Effector memory CD4-positive, alpha-beta T cell (primary cell): ENCODE measurements at regions not wholly inside any gene's neighbourhood (a gene's known extent, or its start where the extent isn't known, plus 50 kb on each side); places are given as distances from the start of the nearest gene placed in this dataset.

Experiments used
- DNase-seq, 3 donors: peaks; one replicate each; pipeline ENCODE4 v3.0.0-alpha.2; 2020
- H3K27ac ChIP-seq: 2 replicates; pipeline ENCODE4 v1.7.0; 2013; ENCODE audit warnings: mild to moderate bottlenecking, low read length, moderate library complexity; ENCODE audit not compliant: insufficient read depth, poor library complexity, severe bottlenecking
- H3K27me3 ChIP-seq: replicated peaks from 2 replicates; pipeline ENCODE4 v1.7.0; 2013; ENCODE audit warnings: mild to moderate bottlenecking, low read length; ENCODE audit not compliant: insufficient read depth, control insufficient read depth, poor library complexity, severe bottlenecking
- H3K36me3 ChIP-seq: 2 replicates; pipeline ENCODE4 v1.7.0; 2013; ENCODE audit warnings: mild to moderate bottlenecking, low read length, moderate library complexity; ENCODE audit not compliant: control insufficient read depth, insufficient read depth
- H3K4me1 ChIP-seq: 2 replicates; pipeline ENCODE4 v1.7.0; 2013; ENCODE audit warnings: low read length, mild to moderate bottlenecking; ENCODE audit not compliant: control insufficient read depth, insufficient read depth, poor library complexity, severe bottlenecking
- H3K4me3 ChIP-seq: 2 replicates; pipeline ENCODE4 v1.7.0; 2013; ENCODE audit warnings: low read length, low read depth, mild to moderate bottlenecking; ENCODE audit not compliant: insufficient read depth, poor library complexity, severe bottlenecking
- H3K9me3 ChIP-seq: 2 replicates; pipeline ENCODE4 v1.7.0; 2013; ENCODE audit warnings: mild to moderate bottlenecking, low read length, moderate library complexity; ENCODE audit not compliant: control insufficient read depth

DNA sequence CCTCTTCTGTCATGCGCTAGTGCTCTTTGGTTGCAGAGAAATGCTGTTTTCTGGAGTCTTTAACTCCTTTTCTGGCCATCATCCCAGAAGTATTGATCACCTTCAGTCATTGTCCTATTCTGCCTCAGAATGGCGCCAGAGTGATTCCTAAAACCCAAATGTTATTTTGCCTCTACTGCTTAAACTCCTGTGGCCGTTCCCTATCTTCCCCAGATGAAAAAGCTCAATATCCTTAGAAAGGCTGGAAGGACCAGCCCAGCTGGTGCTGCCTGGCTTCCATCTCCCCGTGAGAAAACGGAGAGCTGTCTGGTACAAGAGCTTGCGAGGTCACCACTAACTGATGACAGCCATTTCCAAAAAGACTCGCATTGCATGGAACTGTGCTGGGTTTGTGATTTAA, 179.1 kb downstream of the RBM26 start:
- no peaks in the 10 kb centered on the region for H3K36me3 ChIP-seq
- no peak overlapping the region for H3K27ac ChIP-seq
- H3K27me3 ChIP-seq: no peaks in the 10 kb centered on the region
- no peak for DNase-seq
- H3K4me3 ChIP-seq: no peak overlapping the region
- no peaks in the 10 kb centered on the region for H3K9me3 ChIP-seq
- no peaks in the 10 kb centered on the region for H3K4me1 ChIP-seq

DNA sequence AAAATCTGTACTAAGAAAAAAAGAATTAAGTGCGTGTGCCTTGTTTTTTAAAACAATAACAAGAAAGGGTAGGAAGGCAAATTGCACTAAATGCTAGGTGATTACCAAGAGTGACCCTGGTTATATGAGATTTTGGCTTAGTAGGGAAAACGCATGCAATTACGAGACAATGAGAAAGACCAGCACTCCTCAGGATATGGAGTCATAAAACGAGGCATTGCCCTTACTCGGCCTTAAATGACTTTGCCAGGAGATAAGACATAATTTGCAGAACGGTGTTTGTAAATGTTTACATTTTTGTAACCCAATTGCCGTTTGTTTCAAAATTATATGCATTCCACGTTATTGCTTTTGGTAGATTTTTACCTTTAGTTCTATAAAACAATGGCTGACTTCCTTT, 179.8 kb downstream of the RBM26 start:
- H3K9me3 ChIP-seq: no peaks in the 10 kb centered on the region
- H3K4me1 ChIP-seq: no peaks in the 10 kb centered on the region
- H3K4me3 ChIP-seq: no peak overlapping the region
- no peaks in the 10 kb centered on the region for H3K27me3 ChIP-seq
- H3K36me3 ChIP-seq: no peaks in the 10 kb centered on the region
- DNase-seq: no peak
- H3K27ac ChIP-seq: no peak overlapping the region

DNA sequence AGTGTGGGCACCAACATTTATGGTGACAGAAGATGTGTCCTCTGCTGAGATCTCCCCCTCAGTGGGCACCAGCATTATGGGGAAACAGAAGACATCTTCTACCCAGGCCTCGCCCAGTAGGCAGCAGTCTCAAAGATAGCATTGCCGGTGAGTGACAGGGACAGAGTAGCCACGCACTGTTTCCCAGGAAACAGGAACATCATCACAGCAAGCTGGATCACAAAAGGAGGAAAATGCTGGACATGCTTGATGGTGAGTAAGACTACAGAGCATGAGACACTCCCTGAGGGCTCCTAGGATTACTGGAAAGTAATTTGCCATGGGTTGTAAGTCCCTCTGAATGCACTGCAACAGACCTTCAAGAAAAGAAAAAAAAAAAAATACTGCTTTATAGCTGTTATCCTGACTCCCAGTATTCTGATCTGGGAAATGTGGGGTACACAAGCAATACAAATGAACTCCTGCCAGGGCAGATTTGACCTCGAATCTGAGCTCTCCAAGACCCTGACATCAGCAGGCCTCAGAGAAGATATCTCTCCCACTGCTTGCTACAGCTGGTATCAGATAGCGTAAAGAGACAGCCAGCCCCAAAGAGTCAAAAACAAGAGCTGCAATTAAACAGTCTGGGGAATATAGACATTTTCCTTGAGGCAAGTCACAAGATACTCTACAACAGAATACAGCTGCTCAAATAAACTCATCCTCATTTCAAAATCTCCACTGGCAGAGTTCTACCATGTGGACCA, 180.4 kb downstream of the RBM26 start:
- Histone ChIP-seq H3K4me1 (no peaks in the 10 kb centered on the region), H3K27me3 (no peaks in the 10 kb centered on the region), H3K4me3 (no peak overlapping the region), H3K36me3 (no peaks in the 10 kb centered on the region), H3K9me3 (no peaks in the 10 kb centered on the region), H3K27ac (no peak overlapping the region)
- DNase-seq: no peak

DNA sequence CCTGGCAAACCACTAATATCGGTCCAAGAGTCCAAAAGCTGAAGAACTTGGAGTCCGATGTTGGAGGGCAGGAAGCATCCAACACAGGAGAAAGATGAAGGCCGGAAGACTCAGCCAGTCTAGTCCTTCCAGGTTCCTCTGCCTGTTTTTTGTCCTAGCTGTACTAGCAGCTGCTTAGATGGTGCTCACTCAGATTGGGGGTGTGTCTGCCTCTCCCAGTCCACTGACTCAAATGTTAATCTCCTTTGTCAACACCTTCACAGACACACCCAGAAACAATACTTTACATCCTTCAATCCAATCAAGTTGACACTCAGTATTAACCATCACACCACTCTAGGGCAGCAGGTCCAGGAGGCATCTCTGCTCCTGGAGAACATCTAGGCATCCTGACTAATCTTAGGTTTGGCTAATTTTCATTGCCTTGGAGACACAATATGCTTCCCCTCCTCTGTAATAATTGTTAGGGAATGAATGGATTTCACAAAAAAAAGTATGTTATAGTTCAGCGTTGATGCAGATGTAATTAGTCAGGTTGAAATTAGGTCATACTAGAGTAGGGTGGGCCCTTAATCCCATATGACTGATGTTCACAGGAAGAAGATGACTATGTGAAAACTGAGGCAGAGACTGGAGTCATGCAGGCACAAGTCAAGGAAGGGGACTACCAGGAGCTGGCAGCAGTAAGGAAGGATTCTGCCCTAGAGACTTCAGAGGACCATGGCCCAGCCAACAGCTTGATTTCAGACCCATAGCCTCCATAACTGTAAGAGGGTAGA, 183.4 kb downstream of the RBM26 start:
- no peaks in the 10 kb centered on the region for H3K4me1 ChIP-seq
- no peaks in the 10 kb centered on the region for H3K9me3 ChIP-seq
- no peak for DNase-seq

DNA sequence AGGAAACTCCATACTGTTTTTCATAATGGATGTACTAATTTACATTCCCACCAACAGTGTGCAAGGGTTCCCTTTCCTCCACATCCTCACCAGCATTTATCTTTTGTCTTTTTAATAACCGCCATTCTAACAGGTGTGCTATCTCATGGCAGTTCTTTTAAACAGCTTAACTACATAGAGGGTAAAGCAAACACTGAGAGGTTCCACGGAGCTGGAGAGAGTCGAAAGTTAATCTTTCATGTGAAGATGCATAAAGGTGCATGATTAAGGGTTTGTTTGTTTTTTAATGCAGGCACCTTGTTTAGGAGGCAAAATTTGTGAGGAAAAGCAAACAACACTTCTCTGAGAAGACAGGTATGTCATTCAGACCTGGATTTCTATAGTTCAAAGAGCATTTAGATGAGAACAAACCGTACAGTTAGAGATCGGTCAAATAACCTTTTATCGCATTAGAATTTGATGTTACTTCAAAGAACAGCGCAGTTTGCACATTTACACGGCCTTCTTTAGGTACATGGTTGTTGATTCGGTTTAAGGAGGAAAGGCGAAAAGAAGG, 193.9 kb downstream of the RBM26 start:
- no peaks in the 10 kb centered on the region for H3K9me3 ChIP-seq
- no peaks in the 10 kb centered on the region for H3K4me1 ChIP-seq
- no peak overlapping the region for H3K4me3 ChIP-seq
- DNase-seq: no peak
- no peaks in the 10 kb centered on the region for H3K27me3 ChIP-seq
- no peaks in the 10 kb centered on the region for H3K36me3 ChIP-seq
- no peak overlapping the region for H3K27ac ChIP-seq

More for the DNA sequence above, 183.4 kb downstream of the RBM26 start:
- no peak overlapping the region for H3K27ac ChIP-seq
- H3K27me3 ChIP-seq: no peaks in the 10 kb centered on the region
- H3K36me3 ChIP-seq: no peaks in the 10 kb centered on the region
- H3K4me3 ChIP-seq: no peak overlapping the region

DNA sequence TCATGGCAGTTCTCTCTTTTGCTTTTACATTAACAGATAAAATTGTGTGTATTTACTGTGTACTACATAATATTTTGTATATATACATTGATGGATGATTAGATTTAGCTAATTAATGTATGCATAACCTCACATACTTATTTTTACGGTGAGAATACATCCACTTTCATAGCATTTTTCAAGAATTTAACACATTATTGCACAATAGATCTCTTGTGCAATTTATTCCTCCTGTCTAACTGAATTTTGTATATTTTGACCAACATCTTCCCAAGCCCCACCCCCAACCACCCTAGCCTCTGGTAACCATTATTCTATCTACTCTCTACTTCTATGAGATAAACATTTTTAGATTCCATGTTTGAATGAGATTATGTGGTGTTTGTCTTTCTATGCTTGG, 194.7 kb downstream of the RBM26 start:
- Histone ChIP-seq H3K27me3 (no peaks in the 10 kb centered on the region), H3K4me3 (no peak overlapping the region), H3K27ac (no peak overlapping the region), H3K4me1 (no peaks in the 10 kb centered on the region), H3K36me3 (no peaks in the 10 kb centered on the region), H3K9me3 (no peaks in the 10 kb centered on the region)
- DNase-seq: no peak

DNA sequence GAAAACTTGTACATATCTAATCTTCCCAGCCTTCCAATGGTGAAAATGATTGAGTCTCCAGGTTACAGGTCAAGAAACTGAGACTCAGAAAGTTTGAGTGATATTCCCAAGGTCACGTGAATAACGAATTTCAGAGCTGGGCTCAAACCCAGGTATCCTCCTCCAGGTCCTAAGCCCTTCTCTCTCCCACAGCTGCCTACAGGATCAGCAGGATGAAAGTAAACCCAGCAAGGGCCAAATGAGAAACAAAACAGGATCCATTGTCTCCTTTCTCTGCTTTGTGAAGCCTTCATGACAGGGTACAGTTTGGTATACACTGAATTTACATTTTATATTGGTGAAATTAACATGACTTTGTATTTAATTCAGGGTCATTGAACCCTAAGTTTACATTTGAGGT, 208.1 kb downstream of the RBM26 start:
- Histone ChIP-seq H3K4me3 (no peak overlapping the region), H3K36me3 (no peaks in the 10 kb centered on the region), H3K4me1 (peaks cover 5% of the 10 kb centered on the region), H3K9me3 (no peaks in the 10 kb centered on the region), H3K27me3 (no peaks in the 10 kb centered on the region), H3K27ac (no peak overlapping the region)
- DNase-seq: no peak

DNA sequence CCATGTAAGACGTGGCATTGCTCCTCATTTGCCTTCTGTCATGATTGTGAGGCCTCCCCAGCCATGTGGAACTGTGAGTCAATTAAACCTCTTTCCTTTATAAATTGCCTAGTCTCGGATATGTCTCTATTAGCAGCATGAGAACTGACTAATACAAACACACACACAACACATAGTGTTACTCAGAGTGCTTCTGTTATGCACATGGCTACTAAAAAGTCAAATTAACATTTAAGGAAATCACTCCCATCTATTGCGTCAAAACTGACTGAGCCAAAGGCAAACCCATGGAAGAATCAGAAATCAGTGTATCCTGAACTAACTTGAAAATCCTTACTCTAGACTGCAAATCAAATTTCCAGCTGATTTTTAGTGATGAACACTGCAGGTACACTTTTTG, 209.2 kb downstream of the RBM26 start:
- Histone ChIP-seq H3K36me3 (no peaks in the 10 kb centered on the region), H3K9me3 (no peaks in the 10 kb centered on the region), H3K27me3 (no peaks in the 10 kb centered on the region), H3K4me1 (peaks cover 5% of the 10 kb centered on the region), H3K4me3 (no peak overlapping the region), H3K27ac (no peak overlapping the region)
- DNase-seq: no peak

DNA sequence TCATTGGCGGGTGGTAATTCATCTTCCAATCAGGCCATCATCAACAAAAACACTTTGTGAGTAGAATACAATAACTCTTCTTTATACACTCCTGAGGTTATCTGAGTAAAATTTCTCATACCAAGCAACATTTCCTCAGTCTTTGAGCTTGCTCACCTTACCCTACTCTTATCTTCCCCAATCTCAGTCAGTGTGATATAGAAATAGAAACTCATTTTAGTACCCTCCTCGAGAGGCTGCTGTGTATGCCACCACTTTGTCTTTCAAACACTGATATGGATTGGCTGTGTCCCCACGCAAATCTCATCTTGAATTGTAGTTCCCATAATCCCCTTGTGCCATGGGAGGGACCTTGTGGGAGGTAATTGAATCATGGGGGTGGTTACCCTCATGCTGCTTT, 209.7 kb downstream of the RBM26 start:
- no peak for DNase-seq
- peaks cover 5% of the 10 kb centered on the region for H3K4me1 ChIP-seq

DNA sequence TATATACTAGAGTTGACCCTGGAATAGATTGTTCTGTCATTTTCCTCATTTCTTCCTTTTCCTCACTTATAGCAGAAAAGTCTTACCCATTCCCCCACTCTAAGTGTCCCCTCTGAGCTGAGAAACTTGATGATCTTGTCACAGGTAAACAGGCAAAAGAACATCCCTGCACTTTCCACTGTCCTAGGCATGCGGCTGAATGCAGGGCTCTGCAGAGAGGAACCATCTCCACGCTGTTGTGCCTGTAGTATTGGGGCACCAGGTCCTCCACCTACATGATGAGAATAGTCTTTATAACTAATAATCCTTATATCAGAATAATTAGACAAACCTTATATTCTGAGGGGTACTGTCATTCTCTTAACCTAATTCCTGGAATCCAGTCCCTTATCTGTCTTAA, 211.3 kb downstream of the RBM26 start:
- Histone ChIP-seq H3K4me1 (peaks cover 5% of the 10 kb centered on the region), H3K36me3 (no peaks in the 10 kb centered on the region), H3K27me3 (no peaks in the 10 kb centered on the region), H3K9me3 (no peaks in the 10 kb centered on the region), H3K4me3 (no peak overlapping the region), H3K27ac (no peak overlapping the region)
- DNase-seq: no peak

More for the DNA sequence above, 209.7 kb downstream of the RBM26 start:
- Histone ChIP-seq H3K36me3 (no peaks in the 10 kb centered on the region), H3K27me3 (no peaks in the 10 kb centered on the region), H3K9me3 (no peaks in the 10 kb centered on the region), H3K4me3 (no peak overlapping the region), H3K27ac (no peak overlapping the region)
